GM13976 (cell line): ENCODE measurements at regions not wholly inside any gene's neighbourhood (a gene's known extent, or its start where the extent isn't known, plus 50 kb on each side); places are given as distances from the start of the nearest gene placed in this dataset.

ENCODE experiments used
- DNase-seq: peaks from one replicate; pipeline ENCODE4 v3.0.0; 2012; ENCODE audit warnings: low spot score
- in situ Hi-C: fragments of 300-500 bp; cut with MboI; formaldehyde crosslinking; loops from one replicate; pipeline ENCODE4 v1.12.0; 2022; ENCODE audit warnings: low sequenced_read_pairs, mixed read lengths, inconsistent platforms; ENCODE audit not compliant: unreplicated experiment
- TF ChIP-seq, protein P1 (sequence below): IDR thresholded peaks from 2 replicates; pipeline ENCODE4 v1.5.1; 2012; ENCODE audit warnings: borderline replicate concordance, mild to moderate bottlenecking; ENCODE audit not compliant: insufficient read depth; ENCODE audit errors: extremely low read depth, missing control alignments, control extremely low read depth

DNA sequence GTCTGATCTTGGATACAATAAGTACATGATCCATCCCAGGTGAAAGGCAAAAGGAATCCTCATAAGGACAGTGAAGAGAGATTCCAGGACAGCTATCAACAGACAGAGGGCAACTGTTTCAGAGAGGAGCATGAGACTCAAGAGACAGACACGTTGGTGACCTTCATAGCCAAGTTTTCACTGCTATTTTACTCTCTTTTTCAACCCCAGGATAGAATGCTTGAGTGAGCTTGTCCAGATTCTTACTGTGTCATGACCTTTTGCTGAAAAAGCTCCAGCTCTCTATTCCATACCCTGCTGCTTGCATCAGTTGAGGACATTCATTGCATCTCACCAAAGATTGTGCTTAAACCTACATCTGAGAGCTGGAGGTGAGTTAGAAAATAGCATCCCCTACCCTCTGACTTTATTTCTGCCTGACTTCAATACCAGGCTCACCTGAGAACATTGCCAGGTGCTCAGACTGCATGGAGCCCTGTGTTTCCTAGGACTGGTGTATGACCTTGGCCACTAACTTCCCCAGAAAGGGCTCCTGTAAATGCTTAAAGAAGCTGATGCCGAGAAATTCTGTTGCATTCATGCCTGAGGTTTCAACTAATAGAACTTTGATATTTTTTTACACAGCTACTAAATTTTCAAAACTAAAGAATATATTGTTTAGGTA is 70.4 kb upstream of the TMEM17 start:
- no peak for DNase-seq
- in situ Hi-C loops, result no loop called here
- TF ChIP-seq, protein P1, sequence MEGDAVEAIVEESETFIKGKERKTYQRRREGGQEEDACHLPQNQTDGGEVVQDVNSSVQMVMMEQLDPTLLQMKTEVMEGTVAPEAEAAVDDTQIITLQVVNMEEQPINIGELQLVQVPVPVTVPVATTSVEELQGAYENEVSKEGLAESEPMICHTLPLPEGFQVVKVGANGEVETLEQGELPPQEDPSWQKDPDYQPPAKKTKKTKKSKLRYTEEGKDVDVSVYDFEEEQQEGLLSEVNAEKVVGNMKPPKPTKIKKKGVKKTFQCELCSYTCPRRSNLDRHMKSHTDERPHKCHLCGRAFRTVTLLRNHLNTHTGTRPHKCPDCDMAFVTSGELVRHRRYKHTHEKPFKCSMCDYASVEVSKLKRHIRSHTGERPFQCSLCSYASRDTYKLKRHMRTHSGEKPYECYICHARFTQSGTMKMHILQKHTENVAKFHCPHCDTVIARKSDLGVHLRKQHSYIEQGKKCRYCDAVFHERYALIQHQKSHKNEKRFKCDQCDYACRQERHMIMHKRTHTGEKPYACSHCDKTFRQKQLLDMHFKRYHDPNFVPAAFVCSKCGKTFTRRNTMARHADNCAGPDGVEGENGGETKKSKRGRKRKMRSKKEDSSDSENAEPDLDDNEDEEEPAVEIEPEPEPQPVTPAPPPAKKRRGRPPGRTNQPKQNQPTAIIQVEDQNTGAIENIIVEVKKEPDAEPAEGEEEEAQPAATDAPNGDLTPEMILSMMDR, result no peak

DNA sequence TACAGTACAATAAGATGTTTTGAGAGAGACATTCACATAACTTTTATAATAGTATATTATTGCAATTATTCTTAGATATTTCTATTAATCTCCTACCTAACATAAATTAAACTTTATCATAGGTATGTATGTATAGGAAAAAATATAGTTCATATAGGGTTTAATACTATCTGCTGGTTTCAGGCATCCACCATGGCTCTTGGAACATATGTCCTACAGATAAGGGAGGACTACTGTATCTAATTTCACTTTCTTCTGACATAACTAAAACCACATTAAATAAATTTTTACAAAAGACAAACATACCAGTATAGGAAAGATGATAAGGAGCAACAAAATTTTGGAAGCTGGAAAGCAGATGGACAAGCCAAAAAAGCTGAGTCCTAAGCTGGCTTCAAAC is 67.9 kb upstream of the TMEM17 start:
- in situ Hi-C loops, result no loop called here
- TF ChIP-seq, protein P1, result no peak
- no peak for DNase-seq

DNA sequence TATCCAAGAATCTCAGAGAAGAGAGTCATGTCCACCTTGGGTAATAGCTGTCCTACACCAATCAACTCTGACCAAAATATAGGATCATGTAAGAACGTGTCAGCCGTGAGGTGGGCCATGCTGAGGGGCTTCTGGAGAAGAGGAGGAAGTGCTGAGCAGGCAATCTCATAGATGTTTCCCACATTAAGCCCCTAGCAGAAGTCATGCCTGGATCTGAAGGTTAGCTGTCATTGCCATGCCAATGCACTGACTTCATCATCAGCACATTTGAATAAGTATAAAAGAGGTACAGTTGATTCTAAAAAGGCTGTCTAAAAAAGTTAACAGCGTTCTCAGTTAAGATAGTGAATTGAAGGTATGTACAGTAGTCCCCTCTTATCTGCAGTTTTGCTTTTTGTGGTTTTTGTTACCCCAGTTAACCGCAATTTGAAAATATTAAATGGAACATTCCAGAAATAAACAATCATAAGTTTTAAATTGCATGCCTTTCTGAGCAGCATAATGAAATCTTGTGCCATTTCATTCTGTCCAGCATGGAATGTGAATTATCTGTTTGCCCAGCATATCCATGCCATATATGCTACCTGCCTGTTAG is 67.2 kb upstream of the TMEM17 start:
- DNase-seq, result no peak
- TF ChIP-seq, protein P1, result no peak
- in situ Hi-C loops, result no loop called here

DNA sequence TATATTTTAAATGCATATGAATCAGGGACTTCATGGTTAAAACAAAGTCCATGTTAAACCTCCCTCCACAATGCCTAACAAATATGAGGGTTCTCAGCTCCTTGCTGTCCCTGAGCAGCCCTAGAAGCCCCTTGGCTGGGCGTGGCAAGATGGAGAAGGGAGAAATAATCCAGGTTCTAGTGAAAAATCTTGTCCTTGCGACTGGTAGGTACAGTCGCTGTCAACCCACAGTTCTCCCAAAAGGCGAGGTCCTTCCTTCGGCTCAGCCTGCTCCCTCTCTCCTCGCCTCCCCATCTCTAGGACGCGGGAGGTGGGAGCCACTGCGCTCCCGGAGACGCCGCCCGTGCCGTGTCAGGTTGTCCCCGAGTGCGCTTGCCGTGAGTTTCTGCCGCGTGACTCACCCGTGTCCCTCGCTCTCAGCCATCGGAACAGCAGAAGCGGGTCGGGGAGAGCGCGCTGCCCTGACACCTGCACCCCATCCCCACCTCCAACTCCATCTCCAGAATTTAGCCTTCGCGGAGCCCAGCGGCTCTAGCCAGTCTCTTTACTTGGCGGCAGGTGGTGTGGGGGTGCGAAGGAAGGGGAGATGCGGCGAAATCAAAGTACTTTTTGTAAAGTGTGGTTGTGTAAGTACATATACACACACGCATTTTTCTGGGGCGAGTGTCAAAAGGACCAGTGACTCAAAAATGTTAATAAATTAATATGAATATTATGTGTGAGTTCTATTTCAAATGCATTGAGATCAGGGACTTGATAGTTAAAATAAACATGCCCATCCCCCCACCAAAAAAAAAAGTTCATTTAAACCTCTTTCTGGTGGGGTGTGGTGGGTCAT is 65.1 kb upstream of the TMEM17 start:
- in situ Hi-C loops, result no loop called here
- TF ChIP-seq, protein P1, result no peak
- peak; percentile 42 for DNase-seq

DNA sequence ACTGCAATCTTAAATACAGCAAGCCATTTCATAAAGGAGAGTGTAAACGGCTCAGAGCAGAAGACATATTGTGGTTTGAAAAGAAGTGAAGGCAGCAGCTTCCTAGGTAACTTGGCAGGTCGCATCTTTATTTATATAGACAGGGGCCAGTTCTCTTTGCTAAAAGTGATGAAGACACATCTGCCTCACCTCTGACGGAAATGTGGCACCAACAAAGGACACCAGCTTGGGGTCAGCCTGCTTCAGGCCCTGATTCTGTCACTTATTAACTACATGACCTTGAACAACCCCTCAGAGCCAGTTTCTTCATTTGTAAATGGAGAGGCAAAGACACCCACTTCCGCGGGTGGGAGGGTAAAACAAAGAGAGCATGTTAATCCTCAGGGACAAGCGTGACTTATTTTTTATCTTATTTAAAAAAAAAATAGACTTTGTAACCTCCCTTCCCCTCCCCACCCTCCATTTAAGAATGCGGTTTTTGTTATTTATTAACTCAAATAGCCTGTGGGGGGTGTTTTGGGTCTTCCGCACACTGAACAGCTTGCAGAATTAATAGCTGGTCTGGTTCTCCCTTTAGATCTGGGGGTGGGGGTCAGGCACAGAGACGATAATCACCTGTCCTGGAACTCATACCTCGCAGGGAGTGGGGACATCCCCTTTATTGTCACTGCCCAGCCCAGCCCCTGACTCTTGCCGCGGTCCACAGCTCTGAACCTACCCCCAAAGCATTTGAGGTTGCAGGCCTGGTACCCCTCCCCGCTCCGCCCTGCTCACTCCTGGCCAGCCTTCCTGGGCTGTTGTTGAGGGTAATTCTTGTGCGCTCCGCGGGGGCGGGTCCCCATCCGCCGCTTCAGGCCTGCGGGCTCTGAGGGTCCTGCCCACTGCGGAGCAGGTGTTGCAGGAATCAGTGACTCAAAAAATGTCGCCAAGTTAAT is 64.2 kb upstream of the TMEM17 start:
- TF ChIP-seq, protein P1, result no peak
- in situ Hi-C loops, result no loop called here
- DNase-seq, result no peak
